Parathyroid adenoma (tissue), 2 donors: ENCODE measurements at regions not wholly inside any gene's neighbourhood (a gene's known extent, or its start where the extent isn't known, plus 50 kb on each side); places are given as distances from the start of the nearest gene placed in this dataset.

Experiments
- H2AFZ ChIP-seq: fragments of 300-600 bp; sonication (generic); one replicate; pipeline ENCODE4 v1.7.0; 2017; ENCODE audit warnings: antibody characterized with exemption, mild to moderate bottlenecking
- H3K27ac ChIP-seq: fragments of 300-600 bp; sonication (generic); one replicate; pipeline ENCODE4 v1.7.0; 2017
- H3K27me3 ChIP-seq: fragments of 300-600 bp; sonication (generic); one replicate; pipeline ENCODE4 v1.7.0; 2017; ENCODE audit warnings: low read length; ENCODE audit not compliant: control insufficient read depth, insufficient read depth
- H3K36me3 ChIP-seq: fragments of 300-600 bp; sonication (generic); one replicate; pipeline ENCODE4 v1.7.0; 2017; ENCODE audit warnings: low read length; ENCODE audit not compliant: control insufficient read depth, insufficient read depth
- H3K4me1 ChIP-seq: fragments of 300-600 bp; sonication (generic); one replicate; pipeline ENCODE4 v1.7.0; 2017; ENCODE audit warnings: control low read depth
- H3K4me2 ChIP-seq: fragments of 300-600 bp; sonication (generic); one replicate; pipeline ENCODE4 v1.7.0; 2017; ENCODE audit warnings: low read length
- H3K4me3 ChIP-seq: fragments of 300-600 bp; sonication (generic); one replicate; pipeline ENCODE4 v1.7.0; 2017; ENCODE audit warnings: low read depth, low read length
- H3K79me2 ChIP-seq: fragments of 300-600 bp; sonication (generic); one replicate; pipeline ENCODE4 v1.7.0; 2017; ENCODE audit warnings: control low read depth
- H3K9ac ChIP-seq: fragments of 300-600 bp; sonication (generic); one replicate; pipeline ENCODE4 v1.7.0; 2017; ENCODE audit warnings: mild to moderate bottlenecking
- H3K9me3 ChIP-seq: fragments of 300-600 bp; sonication (generic); one replicate; pipeline ENCODE4 v1.7.0; 2017; ENCODE audit warnings: low read length; ENCODE audit not compliant: control insufficient read depth
- CTCF ChIP-seq: fragments of 300-600 bp; sonication (generic); IDR thresholded peaks from one replicate; pipeline ENCODE4 v1.7.0; 2017; ENCODE audit warnings: antibody characterized with exemption, mild to moderate bottlenecking
- donor health status: primary hyperparathyroidism.

GRCh38 chrY:15455133-15455937 is 931.0 kb downstream of the NLGN4Y start:
- H3K27ac ChIP-seq: no peak overlapping the region
- H3K79me2 ChIP-seq: no peaks in the 10 kb centered on the region
- no peaks in the 10 kb centered on the region for H3K9me3 ChIP-seq
- H3K4me1 ChIP-seq: no peaks in the 10 kb centered on the region
- no peak overlapping the region for H2AFZ ChIP-seq
- no peaks in the 10 kb centered on the region for H3K27me3 ChIP-seq
- no peak for TF ChIP-seq CTCF
- no peak overlapping the region for H3K4me3 ChIP-seq
- no peak overlapping the region for H3K9ac ChIP-seq
- H3K4me2 ChIP-seq: no peak overlapping the region
- H3K36me3 ChIP-seq: no peaks in the 10 kb centered on the region

- H3K27ac ChIP-seq: no peak overlapping the region
- H3K9ac ChIP-seq: no peak overlapping the region
- H3K79me2 ChIP-seq: no peaks in the 10 kb centered on the region
- no peaks in the 10 kb centered on the region for H3K4me1 ChIP-seq
- TF ChIP-seq CTCF: no peak
- no peak overlapping the region for H3K4me2 ChIP-seq
- H3K36me3 ChIP-seq: no peaks in the 10 kb centered on the region
- no peaks in the 10 kb centered on the region for H3K27me3 ChIP-seq
- no peaks in the 10 kb centered on the region for H3K9me3 ChIP-seq
- H3K4me3 ChIP-seq: no peak overlapping the region
- H2AFZ ChIP-seq: no peak overlapping the region
Measured at GRCh38 chrY:15455980-15456469, 931.7 kb downstream of the NLGN4Y start.

GRCh38 chrY:15456491-15456890 is 932.2 kb downstream of the NLGN4Y start:
- no peak for TF ChIP-seq CTCF
- Histone ChIP-seq H3K27me3 (no peaks in the 10 kb centered on the region), H3K4me3 (no peak overlapping the region), H3K27ac (no peak overlapping the region), H2AFZ (no peak overlapping the region), H3K79me2 (no peaks in the 10 kb centered on the region), H3K4me1 (no peaks in the 10 kb centered on the region), H3K9ac (no peak overlapping the region), H3K36me3 (no peaks in the 10 kb centered on the region), H3K4me2 (no peak overlapping the region), H3K9me3 (no peaks in the 10 kb centered on the region)

- TF ChIP-seq CTCF: no peak
- no peaks in the 10 kb centered on the region for H3K9me3 ChIP-seq
- no peaks in the 10 kb centered on the region for H3K79me2 ChIP-seq
- no peak overlapping the region for H3K9ac ChIP-seq
- no peak overlapping the region for H3K4me3 ChIP-seq
- H3K4me1 ChIP-seq: no peaks in the 10 kb centered on the region
- no peaks in the 10 kb centered on the region for H3K36me3 ChIP-seq
- H3K27me3 ChIP-seq: no peaks in the 10 kb centered on the region
- no peak overlapping the region for H3K27ac ChIP-seq
- H2AFZ ChIP-seq: no peak overlapping the region
- no peak overlapping the region for H3K4me2 ChIP-seq
Measured at GRCh38 chrY:15457682-15458081, 933.4 kb downstream of the NLGN4Y start.

- Histone ChIP-seq H3K4me3 (no peak overlapping the region), H3K9me3 (no peaks in the 10 kb centered on the region), H3K27me3 (no peaks in the 10 kb centered on the region), H3K9ac (no peak overlapping the region), H2AFZ (no peak overlapping the region), H3K4me2 (no peak overlapping the region), H3K4me1 (no peaks in the 10 kb centered on the region), H3K79me2 (no peaks in the 10 kb centered on the region), H3K27ac (no peak overlapping the region), H3K36me3 (no peaks in the 10 kb centered on the region)
- TF ChIP-seq CTCF: no peak
Measured at GRCh38 chrY:15458426-15458825, 934.1 kb downstream of the NLGN4Y start.
